H1 (cell line): ENCODE measurements at regions not wholly inside any gene's neighbourhood (a gene's known extent, or its start where the extent isn't known, plus 50 kb on each side); places are given as distances from the start of the nearest gene placed in this dataset.

ENCODE experiments used
- CTCF ChIA-PET: fragments of 300-600 bp; sonication (Branson Sonifier 250); formaldehyde crosslinking; loops from one replicate; lab custom pipeline; 2021; ENCODE audit not compliant: partially characterized antibody; lab: Charles Lee
- POLR2A ChIA-PET: fragments of 300-600 bp; sonication (Branson Sonifier 250); formaldehyde crosslinking; loops from one replicate; lab custom pipeline; 2021; ENCODE audit warnings: inconsistent platforms; ENCODE audit not compliant: partially characterized antibody; lab: Charles Lee
- DNase-seq, 2 experiments: peaks; one replicate each; pipeline versions ENCODE4 v3.0.0 to v3.0.0-alpha.2; 2010 to 2022; ENCODE audit warnings: low spot score in 2 of 2, low read depth in 1 of 2, mixed read lengths in 1 of 2
- FAIRE-seq: peaks from 2 replicates; lab custom pipeline; 2011; peaks lifted over from hg19 to GRCh38; lab: Jason Lieb, UNC
- H2AFZ ChIP-seq: 2 replicates; pipeline ENCODE4 v1.8.1; 2012; ENCODE audit warnings: low read length, inconsistent platforms
- H2AK5ac ChIP-seq: 2 replicates; pipeline ENCODE4 v1.6.1; 2013; ENCODE audit warnings: low read depth, low read length
- H2BK120ac ChIP-seq: replicated peaks from 2 replicates; pipeline ENCODE3; 2013; ENCODE audit warnings: low read depth, low read length, inconsistent platforms
- H2BK12ac ChIP-seq: 2 replicates; pipeline ENCODE4 v1.6.1; 2013; ENCODE audit warnings: low read depth, low read length
- H2BK15ac ChIP-seq: 2 replicates; pipeline ENCODE4 v1.6.1; 2013; ENCODE audit warnings: low read length
- H2BK20ac ChIP-seq: 2 replicates; pipeline ENCODE4 v1.6.1; 2013; ENCODE audit warnings: low read length
- H2BK5ac ChIP-seq: 2 replicates; pipeline ENCODE4 v1.6.1; 2013; ENCODE audit warnings: low read depth, low read length
- H3K14ac ChIP-seq: 2 replicates; pipeline ENCODE4 v1.6.1; 2013; ENCODE audit warnings: inconsistent platforms; ENCODE audit not compliant: insufficient read length
- H3K18ac ChIP-seq: 2 replicates; pipeline ENCODE4 v1.6.1; 2013; ENCODE audit warnings: low read length; ENCODE audit errors: extremely low read depth
- H3K23ac ChIP-seq: 2 replicates; pipeline ENCODE4 v1.6.1; 2013; ENCODE audit warnings: inconsistent platforms; ENCODE audit not compliant: insufficient read length
- H3K23me2 ChIP-seq: 2 replicates; pipeline ENCODE4 v1.6.1; 2013; ENCODE audit warnings: low read depth, low read length
- H3K27ac ChIP-seq: 2 replicates; pipeline ENCODE4 v1.6.1; 2011; ENCODE audit warnings: low read depth, low read length, inconsistent platforms
- H3K27me3 ChIP-seq, 4 experiments: replicated peaks in 1 of 4; 1 replicate in 1 of 4; 2 replicates in 3 of 4; pipeline versions ENCODE4 v1.6.1 to v1.8.1; 2011 to 2013; ENCODE audit warnings: low read length in 3 of 4, mild to moderate bottlenecking in 3 of 4, inconsistent platforms in 2 of 4, mixed read lengths in 2 of 4, moderate library complexity in 1 of 4; ENCODE audit not compliant: control insufficient read depth in 3 of 4, insufficient read depth in 3 of 4; ENCODE audit errors: extremely low read depth in 1 of 4
- H3K36me3 ChIP-seq, 4 experiments: 2 replicates each; pipeline versions ENCODE4 v1.6.1 to v1.8.1; 2011 to 2013; ENCODE audit warnings: mild to moderate bottlenecking in 4 of 4, low read length in 3 of 4, moderate library complexity in 2 of 4, control low read depth in 1 of 4, inconsistent platforms in 1 of 4; ENCODE audit not compliant: insufficient read depth in 4 of 4, control insufficient read depth in 2 of 4
- H3K4ac ChIP-seq: replicated peaks from 2 replicates; pipeline ENCODE3; 2013; ENCODE audit warnings: low read length, low read depth, mixed read lengths, inconsistent platforms; ENCODE audit not compliant: insufficient read length
- H3K4me1 ChIP-seq, 4 experiments: replicated peaks in 1 of 4; 1 replicate in 1 of 4; 2 replicates in 3 of 4; pipeline versions ENCODE4 v1.6.1 to v1.8.1; 2011 to 2013; ENCODE audit warnings: low read length in 3 of 4, inconsistent platforms in 2 of 4, mixed read lengths in 1 of 4; ENCODE audit not compliant: insufficient read depth in 4 of 4, control insufficient read depth in 3 of 4
- H3K4me2 ChIP-seq, 2 experiments: 2 replicates each; pipeline versions ENCODE4 v1.6.1 to v1.8.1; 2011 to 2013; ENCODE audit warnings: low read depth in 2 of 2, low read length in 2 of 2, control low read depth in 1 of 2, inconsistent platforms in 1 of 2, mild to moderate bottlenecking in 1 of 2; ENCODE audit not compliant: insufficient read depth in 1 of 2
- H3K4me3 ChIP-seq, 4 experiments: fragments of 200-600, 300-600 bp in 1 of 4; sonication (generic), shearing (Covaris generic), sonication (Bioruptor Twin) in 1 of 4; 2 replicates each; pipeline versions ENCODE4 v1.5.1 to v1.8.1; 2011 to 2016; ENCODE audit warnings: low read length in 4 of 4, low read depth in 3 of 4, control low read depth in 2 of 4, inconsistent platforms in 2 of 4, mild to moderate bottlenecking in 2 of 4, mixed read lengths in 1 of 4, moderate library complexity in 1 of 4; ENCODE audit not compliant: insufficient read depth in 2 of 4; ENCODE audit errors: extremely low read depth in 1 of 4
- H3K56ac ChIP-seq: replicated peaks from 2 replicates; pipeline ENCODE3; 2013; ENCODE audit warnings: low read depth, mild to moderate bottlenecking, mixed read lengths, low read length, inconsistent platforms; ENCODE audit not compliant: insufficient read length
- H3K79me1 ChIP-seq: 2 replicates; pipeline ENCODE4 v1.6.1; 2013; ENCODE audit warnings: low read depth, low read length, control low read depth
- H3K79me2 ChIP-seq, 2 experiments: 2 replicates each; pipeline versions ENCODE4 v1.6.1 to v1.8.1; 2012 to 2013; ENCODE audit warnings: low read length in 2 of 2, mild to moderate bottlenecking in 2 of 2, inconsistent platforms in 1 of 2; ENCODE audit not compliant: insufficient read depth in 2 of 2, control insufficient read depth in 1 of 2
- H3K9ac ChIP-seq, 4 experiments: replicated peaks in 1 of 4; 1 replicate in 1 of 4; 2 replicates in 3 of 4; pipeline versions ENCODE4 v1.6.1 to v1.8.1; 2011 to 2013; ENCODE audit warnings: low read depth in 3 of 4, low read length in 3 of 4, control low read depth in 2 of 4, mild to moderate bottlenecking in 2 of 4, moderate library complexity in 2 of 4, inconsistent platforms in 1 of 4; ENCODE audit errors: extremely low read depth in 1 of 4
- H3K9me3 ChIP-seq, 2 experiments: 2 replicates each; pipeline versions ENCODE4 v1.6.1 to v1.8.1; 2012 to 2013; ENCODE audit warnings: mild to moderate bottlenecking in 2 of 2, moderate library complexity in 2 of 2, control low read depth in 1 of 2, inconsistent platforms in 1 of 2, low read depth in 1 of 2, low read length in 1 of 2, mixed read lengths in 1 of 2; ENCODE audit not compliant: insufficient read depth in 2 of 2
- H4K20me1 ChIP-seq, 2 experiments: replicated peaks in 1 of 2; 2 replicates each; pipeline versions ENCODE3 to v1.8.1; 2011 to 2013; ENCODE audit warnings: inconsistent platforms in 2 of 2, low read length in 2 of 2, mild to moderate bottlenecking in 1 of 2; ENCODE audit not compliant: insufficient read depth in 2 of 2, control insufficient read depth in 1 of 2
- H4K5ac ChIP-seq: 2 replicates; pipeline ENCODE4 v1.6.1; 2013; ENCODE audit warnings: low read length, low read depth, mixed read lengths, inconsistent platforms; ENCODE audit not compliant: insufficient read length
- H4K8ac ChIP-seq: 2 replicates; pipeline ENCODE4 v1.8.0; 2013; ENCODE audit warnings: mild to moderate bottlenecking, moderate library complexity, low read length, inconsistent platforms; ENCODE audit not compliant: insufficient read depth; ENCODE audit errors: extremely low read depth
- H4K91ac ChIP-seq: replicated peaks from 2 replicates; pipeline ENCODE3; 2013; ENCODE audit warnings: low read length, mixed read lengths, inconsistent platforms; ENCODE audit not compliant: insufficient read length
- CEBPB ChIP-seq: IDR thresholded peaks from 2 replicates; pipeline ENCODE4 v1.6.1; 2012; ENCODE audit warnings: low read depth, low read length
- GTF2F1 ChIP-seq: IDR thresholded peaks from 2 replicates; pipeline ENCODE4 v1.6.1; 2012; ENCODE audit warnings: low read depth, low read length, improper control_type of control experiment, borderline replicate concordance
- HDAC6 ChIP-seq: IDR thresholded peaks from one replicate; pipeline ENCODE4 v1.7.1; 2012; ENCODE audit warnings: low read depth, mild to moderate bottlenecking, inconsistent platforms, low read length, moderate library complexity
- RBBP5 ChIP-seq: IDR thresholded peaks from 2 replicates; pipeline ENCODE4 v1.7.1; 2012; ENCODE audit warnings: low read depth, mild to moderate bottlenecking, inconsistent platforms, low read length, moderate library complexity, borderline replicate concordance
- SP2 ChIP-seq: IDR thresholded peaks from 2 replicates; pipeline ENCODE4 v1.6.1; 2012; ENCODE audit warnings: mild to moderate bottlenecking, low read length, inconsistent platforms
- TCF12 ChIP-seq: IDR thresholded peaks from 2 replicates; pipeline ENCODE4 v1.6.1; 2011; ENCODE audit warnings: low read depth, mild to moderate bottlenecking, low read length
- YY1 ChIP-seq: IDR thresholded peaks from 2 replicates; pipeline ENCODE4 v1.6.1; 2011; ENCODE audit warnings: low read depth, mild to moderate bottlenecking, low read length
- WGBS, 2 experiments: shearing (Covaris generic) in 1 of 2; methylation state at CpG; one replicate each; pipeline versions ENCODE4 v1.1.6 to v1.1.7; 2013 to 2015; ENCODE audit warnings: low lambda C conversion rate in 2 of 2, mixed read lengths in 2 of 2, inconsistent platforms in 1 of 2, low coverage in 1 of 2, missing lambda C conversion rate in 1 of 2; ENCODE audit not compliant: insufficient replicate concordance in 2 of 2, insufficient coverage in 1 of 2, insufficient read length in 1 of 2; ENCODE audit errors: extremely low coverage in 1 of 2, missing lambda C conversion rate in 1 of 2; 5-methylcytosine and 5-hydroxymethylcytosine counted together

DNA sequence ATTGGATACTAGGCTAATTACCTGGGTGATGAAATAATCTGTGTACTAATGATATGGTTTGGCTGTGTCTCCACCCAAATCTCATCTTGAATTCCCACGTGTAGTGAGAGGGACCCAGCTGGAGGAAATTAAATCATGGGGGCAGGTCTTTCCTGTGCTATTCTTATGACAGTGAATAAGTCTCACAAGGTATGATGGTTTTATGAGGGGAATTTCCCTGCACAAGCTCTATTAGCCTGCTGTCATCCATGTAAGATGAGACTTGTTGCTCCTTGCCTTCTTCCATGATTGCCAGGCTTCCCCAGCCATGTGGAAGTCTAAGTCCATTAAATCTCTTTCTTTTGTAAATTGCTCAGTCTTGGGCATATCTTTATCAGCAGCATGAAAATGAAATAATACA lies 394.1 kb upstream of the SYT4 start:
- H3K4me2 ChIP-seq = no peak overlapping the region
- CTCF ChIA-PET = interaction anchor here (1.4 kb wide), 1 partner anchor 9 kb away, joined by 5 read pairs; no protein-coding TSS in a partner anchor

More for the DNA sequence above, 394.1 kb upstream of the SYT4 start:
- POLR2A ChIA-PET = no interaction called here
- H3K4me1 ChIP-seq = no peaks in the 10 kb centered on the region
- no peaks in the 10 kb centered on the region for H3K79me2 ChIP-seq
- WGBS, 2 experiments = 100% methylated on average over 1 of the region's 1 CpG; no CpG with 5 or more reads in 1 of the 2 experiments
- no peak overlapping the region for H3K9ac ChIP-seq
- no peaks in the 10 kb centered on the region for H4K20me1 ChIP-seq
- H2BK20ac ChIP-seq = no peak overlapping the region
- no peaks in the 10 kb centered on the region for H3K27me3 ChIP-seq
- H3K27ac ChIP-seq = no peak overlapping the region
- no peak overlapping the region for H3K56ac ChIP-seq
- DNase-seq (no peak), FAIRE-seq (no peak)
- no peak overlapping the region for H3K23ac ChIP-seq
- no peak overlapping the region for H2AFZ ChIP-seq
- no peak overlapping the region for H4K91ac ChIP-seq
- no peak overlapping the region for H2BK120ac ChIP-seq
- no peak overlapping the region for H3K4me3 ChIP-seq
- no peak overlapping the region for H3K14ac ChIP-seq
- H3K23me2 ChIP-seq = no peaks in the 10 kb centered on the region
- no peaks in the 10 kb centered on the region for H3K9me3 ChIP-seq
- H2BK5ac ChIP-seq = no peak overlapping the region
- TF ChIP-seq CEBPB = no peak
- TF ChIP-seq SP2 = no peak
- no peak for TF ChIP-seq YY1
- no peak for TF ChIP-seq HDAC6
- no peak for TF ChIP-seq TCF12
- no peak for TF ChIP-seq GTF2F1
- TF ChIP-seq RBBP5 = no peak
- TF ChIP-seq, all 59 proteins: peak for 0
- Histone ChIP-seq H3K36me3 (no peaks in the 10 kb centered on the region), H2BK12ac (no peak overlapping the region), H2AK5ac (no peak overlapping the region), H2BK15ac (no peak overlapping the region), H3K79me1 (no peaks in the 10 kb centered on the region), H4K8ac (no peak overlapping the region), H4K5ac (no peak overlapping the region), H3K4ac (no peak overlapping the region), H3K18ac (no peak overlapping the region)
